GM12875 (cell line): ENCODE measurements at regions not wholly inside any gene's neighbourhood (a gene's known extent, or its start where the extent isn't known, plus 50 kb on each side); places are given as distances from the start of the nearest gene placed in this dataset.

ENCODE experiments used
- H3K4me3 ChIP-seq: one replicate; pipeline ENCODE4 v1.5.1; 2011; ENCODE audit warnings: low read depth, low read length, control low read depth
- TF ChIP-seq, protein P1 (sequence below): IDR thresholded peaks from 2 replicates; pipeline ENCODE4 v1.5.1; 2011; ENCODE audit warnings: low read depth, mild to moderate bottlenecking, control low read depth, inconsistent platforms, low read length, moderate library complexity, borderline replicate concordance; ENCODE audit not compliant: insufficient read depth

- no peak overlapping the region for H3K4me3 ChIP-seq
- TF ChIP-seq, protein P1, sequence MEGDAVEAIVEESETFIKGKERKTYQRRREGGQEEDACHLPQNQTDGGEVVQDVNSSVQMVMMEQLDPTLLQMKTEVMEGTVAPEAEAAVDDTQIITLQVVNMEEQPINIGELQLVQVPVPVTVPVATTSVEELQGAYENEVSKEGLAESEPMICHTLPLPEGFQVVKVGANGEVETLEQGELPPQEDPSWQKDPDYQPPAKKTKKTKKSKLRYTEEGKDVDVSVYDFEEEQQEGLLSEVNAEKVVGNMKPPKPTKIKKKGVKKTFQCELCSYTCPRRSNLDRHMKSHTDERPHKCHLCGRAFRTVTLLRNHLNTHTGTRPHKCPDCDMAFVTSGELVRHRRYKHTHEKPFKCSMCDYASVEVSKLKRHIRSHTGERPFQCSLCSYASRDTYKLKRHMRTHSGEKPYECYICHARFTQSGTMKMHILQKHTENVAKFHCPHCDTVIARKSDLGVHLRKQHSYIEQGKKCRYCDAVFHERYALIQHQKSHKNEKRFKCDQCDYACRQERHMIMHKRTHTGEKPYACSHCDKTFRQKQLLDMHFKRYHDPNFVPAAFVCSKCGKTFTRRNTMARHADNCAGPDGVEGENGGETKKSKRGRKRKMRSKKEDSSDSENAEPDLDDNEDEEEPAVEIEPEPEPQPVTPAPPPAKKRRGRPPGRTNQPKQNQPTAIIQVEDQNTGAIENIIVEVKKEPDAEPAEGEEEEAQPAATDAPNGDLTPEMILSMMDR: no peak
Measured at GRCh38 chr16:5693426-5693825, 595.8 kb upstream of the EEF2KMT start.

GRCh38 chr16:5681966-5682365, 584.4 kb upstream of the EEF2KMT start:
- TF ChIP-seq, protein P1: no peak
- H3K4me3 ChIP-seq: no peak overlapping the region

DNA sequence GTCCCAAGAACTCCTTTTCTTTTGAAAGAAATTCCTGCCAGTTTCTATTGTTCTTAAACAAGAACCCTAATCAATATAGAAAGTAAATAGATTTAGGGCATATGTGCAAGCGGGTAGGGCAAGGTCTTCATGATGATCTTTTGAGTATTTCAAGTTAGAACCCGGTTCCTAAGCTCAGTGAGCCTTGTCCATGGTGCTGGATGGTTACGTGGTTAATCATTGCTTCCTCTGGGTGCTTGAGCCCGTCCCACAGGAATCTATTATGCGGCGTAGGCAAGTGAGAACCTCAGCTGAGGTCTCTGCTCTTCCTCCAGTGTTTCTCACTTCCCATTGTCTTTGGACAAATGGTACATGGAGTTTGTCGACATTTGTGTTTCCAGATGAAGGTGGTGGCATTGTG, 580.8 kb upstream of the EEF2KMT start:
- TF ChIP-seq, protein P1: no peak
- H3K4me3 ChIP-seq: no peak overlapping the region

GRCh38 chr16:5671421-5671820, 573.8 kb upstream of the EEF2KMT start:
- H3K4me3 ChIP-seq: no peak overlapping the region
- TF ChIP-seq, protein P1: no peak

GRCh38 chr16:5670198-5670597, 572.6 kb upstream of the EEF2KMT start:
- TF ChIP-seq, protein P1: no peak

DNA sequence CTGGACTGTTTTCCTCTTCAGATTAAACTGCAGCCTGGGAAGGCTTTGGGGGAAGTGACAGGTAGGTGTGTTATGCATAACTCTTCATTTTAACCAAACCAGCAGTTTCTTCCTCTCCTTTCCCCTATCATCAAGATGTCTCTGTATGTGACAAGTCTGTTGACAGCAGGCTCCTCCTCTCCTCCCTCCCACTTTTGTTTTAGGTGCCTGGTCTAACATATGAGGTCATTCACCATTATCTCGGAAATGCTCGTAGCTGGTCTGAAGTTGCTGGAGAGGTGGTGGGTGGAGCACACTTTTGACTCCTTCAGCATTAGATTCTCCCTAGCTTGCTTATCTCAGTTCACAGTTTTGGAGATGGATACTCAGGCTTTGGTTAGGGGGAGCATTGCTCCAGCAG, 571.0 kb upstream of the EEF2KMT start:
- TF ChIP-seq, protein P1: no peak
- no peak overlapping the region for H3K4me3 ChIP-seq

More at GRCh38 chr16:5670198-5670597, 572.6 kb upstream of the EEF2KMT start:
- no peak overlapping the region for H3K4me3 ChIP-seq

- TF ChIP-seq, protein P1: no peak
Measured at GRCh38 chr16:5665834-5666233, 568.2 kb upstream of the EEF2KMT start.

More at GRCh38 chr16:5665834-5666233, 568.2 kb upstream of the EEF2KMT start:
- no peak overlapping the region for H3K4me3 ChIP-seq
